ENCODE measurements at regions not wholly inside any gene's neighbourhood (a gene's known extent, or its start where the extent isn't known, plus 50 kb on each side); places are given as distances from the start of the nearest gene placed in this dataset.

DNA sequence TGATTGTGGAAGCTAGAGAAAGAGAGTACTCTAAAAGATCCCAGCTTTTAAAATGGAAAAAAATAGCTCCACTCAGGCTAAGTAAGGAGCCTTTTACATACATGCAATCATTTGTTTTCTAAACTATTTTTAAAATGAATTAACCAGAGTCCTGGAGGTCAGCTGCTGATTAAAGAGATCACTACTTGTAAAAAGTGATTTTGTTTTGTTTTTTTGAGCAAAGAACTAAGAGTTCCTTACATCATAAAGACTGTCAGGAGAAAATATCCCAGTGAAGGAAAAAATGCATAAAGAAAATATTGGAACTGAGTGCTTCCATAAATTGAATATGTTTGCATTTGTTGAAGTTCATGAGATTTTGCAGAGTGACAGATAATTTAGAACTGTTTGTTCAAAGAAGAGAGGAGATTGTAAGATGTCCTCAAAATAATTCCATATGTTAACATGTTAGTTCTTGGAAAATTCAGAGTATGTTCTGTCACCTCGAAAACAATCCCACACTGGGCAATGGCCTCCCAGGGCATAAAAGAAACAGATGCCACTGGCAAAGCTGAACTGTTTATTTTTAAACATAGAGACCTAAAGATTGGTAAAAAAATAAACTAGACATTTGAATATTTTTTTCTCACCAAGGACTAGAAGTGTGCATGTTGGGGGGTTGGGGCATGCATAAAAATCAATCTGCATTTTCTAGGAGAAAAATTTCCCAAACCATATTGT, 264.7 kb downstream of the NPR3 start:
- Histone ChIP-seq H3K4me1 (ENCODE audit: insufficient read depth, low read length) (no peaks in the 10 kb centered on the region), H3K4me2 (ENCODE audit: insufficient read depth, low read length) (no peak overlapping the region), H3K79me2 (ENCODE audit: insufficient read depth, low read length) (no peaks in the 10 kb centered on the region), H3K36me3 (ENCODE audit: insufficient read depth, low read length) (no peaks in the 10 kb centered on the region), H3K9ac (ENCODE audit: low read depth, low read length) (no peak overlapping the region), H2AFZ (ENCODE audit: low read depth, low read length) (no peak overlapping the region), H3K9me3 (ENCODE audit: insufficient read depth, low read length, severe bottlenecking) (no peaks in the 10 kb centered on the region), H3K4me3 (ENCODE audit: low read depth in 1 of 2, low read length in 2 of 2) (no peak overlapping the region), H3K27ac (ENCODE audit: low read length) (no peak overlapping the region), H3K27me3 (ENCODE audit: insufficient read depth, low read length, poor library complexity) (no peaks in the 10 kb centered on the region), H4K20me1 (ENCODE audit: insufficient read depth, low read length) (no peaks in the 10 kb centered on the region)
- TF ChIP-seq EZH2 (IDR thresholded peaks at IDR 0.05; ENCODE audit: borderline replicate concordance, low read depth, low read length, severe bottlenecking) = no peak
- TF ChIP-seq, protein P1, sequence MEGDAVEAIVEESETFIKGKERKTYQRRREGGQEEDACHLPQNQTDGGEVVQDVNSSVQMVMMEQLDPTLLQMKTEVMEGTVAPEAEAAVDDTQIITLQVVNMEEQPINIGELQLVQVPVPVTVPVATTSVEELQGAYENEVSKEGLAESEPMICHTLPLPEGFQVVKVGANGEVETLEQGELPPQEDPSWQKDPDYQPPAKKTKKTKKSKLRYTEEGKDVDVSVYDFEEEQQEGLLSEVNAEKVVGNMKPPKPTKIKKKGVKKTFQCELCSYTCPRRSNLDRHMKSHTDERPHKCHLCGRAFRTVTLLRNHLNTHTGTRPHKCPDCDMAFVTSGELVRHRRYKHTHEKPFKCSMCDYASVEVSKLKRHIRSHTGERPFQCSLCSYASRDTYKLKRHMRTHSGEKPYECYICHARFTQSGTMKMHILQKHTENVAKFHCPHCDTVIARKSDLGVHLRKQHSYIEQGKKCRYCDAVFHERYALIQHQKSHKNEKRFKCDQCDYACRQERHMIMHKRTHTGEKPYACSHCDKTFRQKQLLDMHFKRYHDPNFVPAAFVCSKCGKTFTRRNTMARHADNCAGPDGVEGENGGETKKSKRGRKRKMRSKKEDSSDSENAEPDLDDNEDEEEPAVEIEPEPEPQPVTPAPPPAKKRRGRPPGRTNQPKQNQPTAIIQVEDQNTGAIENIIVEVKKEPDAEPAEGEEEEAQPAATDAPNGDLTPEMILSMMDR (IDR thresholded peaks at IDR 0.05; ENCODE audit: borderline replicate concordance, extremely low read depth, low read length, poor library complexity, severe bottlenecking) = no peak
- DNase-seq (no peak), ATAC-seq (ENCODE audit: insufficient read depth, low read depth) (no peak)

DNA sequence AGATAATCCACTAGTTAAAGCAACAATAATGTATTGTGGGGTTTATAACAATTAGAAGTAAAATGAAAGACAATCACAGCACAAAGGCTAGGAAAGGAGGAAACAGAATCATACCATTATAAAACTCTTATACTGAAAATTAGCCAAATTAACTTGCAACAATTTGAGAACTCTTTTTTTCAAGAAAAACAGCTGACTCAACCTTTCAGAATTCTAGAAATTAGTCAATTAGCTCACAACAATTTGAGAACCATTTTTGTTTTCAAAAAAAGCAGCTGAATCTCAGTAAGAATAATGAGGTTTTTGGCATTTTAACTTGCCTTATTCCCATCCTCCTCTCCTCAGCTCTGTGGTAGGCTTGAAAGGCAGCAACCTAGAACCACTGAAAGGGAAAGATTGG, 269.9 kb downstream of the NPR3 start:
- H3K79me2 ChIP-seq (ENCODE audit: insufficient read depth, low read length) = no peaks in the 10 kb centered on the region
- no peaks in the 10 kb centered on the region for H3K27me3 ChIP-seq (ENCODE audit: insufficient read depth, low read length, poor library complexity)
- H3K9ac ChIP-seq (ENCODE audit: low read depth, low read length) = no peak overlapping the region
- no peak overlapping the region for H3K4me2 ChIP-seq (ENCODE audit: insufficient read depth, low read length)
- no peak overlapping the region for H3K27ac ChIP-seq (ENCODE audit: low read length)
- TF ChIP-seq, protein P1 (IDR thresholded peaks at IDR 0.05; ENCODE audit: borderline replicate concordance, extremely low read depth, low read length, poor library complexity, severe bottlenecking) = no peak
- TF ChIP-seq EZH2 (IDR thresholded peaks at IDR 0.05; ENCODE audit: borderline replicate concordance, low read depth, low read length, severe bottlenecking) = no peak
- ATAC-seq (ENCODE audit: insufficient read depth, low read depth) = no peak
- H4K20me1 ChIP-seq (ENCODE audit: insufficient read depth, low read length) = no peaks in the 10 kb centered on the region
- no peaks in the 10 kb centered on the region for H3K9me3 ChIP-seq (ENCODE audit: insufficient read depth, low read length, severe bottlenecking)
- no peak for DNase-seq
- no peak overlapping the region for H3K4me3 ChIP-seq (ENCODE audit: low read depth in 1 of 2, low read length in 2 of 2)
- no peak overlapping the region for H2AFZ ChIP-seq (ENCODE audit: low read depth, low read length)
- H3K4me1 ChIP-seq (ENCODE audit: insufficient read depth, low read length) = no peaks in the 10 kb centered on the region
- no peaks in the 10 kb centered on the region for H3K36me3 ChIP-seq (ENCODE audit: insufficient read depth, low read length)

DNA sequence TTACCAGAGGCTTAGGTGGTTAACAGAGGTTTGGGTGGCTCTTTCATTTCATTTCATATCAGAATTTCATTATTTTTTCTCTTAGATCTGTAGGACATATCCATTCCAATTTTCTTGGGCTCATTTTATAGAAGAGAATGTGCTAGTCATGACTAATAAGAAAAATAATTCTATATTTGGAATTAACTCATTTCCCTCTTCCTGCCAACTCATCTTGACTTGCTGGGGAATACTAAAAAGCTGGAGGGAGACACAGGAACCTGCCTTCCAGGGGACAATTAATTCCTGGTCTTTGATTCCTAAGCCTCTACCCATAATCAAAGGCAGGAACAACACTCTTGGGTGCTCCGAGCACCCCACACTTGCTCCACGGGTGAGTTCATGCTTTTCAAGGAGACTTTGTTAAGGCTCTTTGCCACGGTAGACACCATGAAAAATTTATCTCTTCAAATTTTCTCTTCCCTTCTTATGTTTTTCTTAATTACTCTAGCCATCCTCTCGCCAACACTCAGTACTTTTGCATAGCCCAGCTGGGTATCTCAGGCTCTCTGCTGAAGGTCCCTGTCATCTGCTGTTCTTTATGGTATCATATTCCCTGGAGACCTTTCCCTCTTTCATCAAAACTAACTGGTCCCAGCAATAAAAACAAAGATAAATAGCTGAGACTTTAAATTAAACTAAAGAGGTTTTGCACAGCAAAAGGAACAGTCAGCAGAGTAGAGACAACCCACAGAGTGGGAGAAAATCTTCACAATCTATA, 273.9 kb downstream of the NPR3 start:
- no peak for TF ChIP-seq EZH2 (IDR thresholded peaks at IDR 0.05; ENCODE audit: borderline replicate concordance, low read depth, low read length, severe bottlenecking)
- TF ChIP-seq, protein P1 (IDR thresholded peaks at IDR 0.05; ENCODE audit: borderline replicate concordance, extremely low read depth, low read length, poor library complexity, severe bottlenecking) = no peak
- H3K9ac ChIP-seq (ENCODE audit: low read depth, low read length) = no peak overlapping the region
- H3K9me3 ChIP-seq (ENCODE audit: insufficient read depth, low read length, severe bottlenecking) = no peaks in the 10 kb centered on the region
- H3K79me2 ChIP-seq (ENCODE audit: insufficient read depth, low read length) = no peaks in the 10 kb centered on the region
- no peaks in the 10 kb centered on the region for H3K27me3 ChIP-seq (ENCODE audit: insufficient read depth, low read length, poor library complexity)
- no peak overlapping the region for H2AFZ ChIP-seq (ENCODE audit: low read depth, low read length)
- H3K4me2 ChIP-seq (ENCODE audit: insufficient read depth, low read length) = no peak overlapping the region
- no peaks in the 10 kb centered on the region for H3K36me3 ChIP-seq (ENCODE audit: insufficient read depth, low read length)
- no peaks in the 10 kb centered on the region for H4K20me1 ChIP-seq (ENCODE audit: insufficient read depth, low read length)
- DNase-seq (no peak), ATAC-seq (ENCODE audit: insufficient read depth, low read depth) (no peak)
- no peaks in the 10 kb centered on the region for H3K4me1 ChIP-seq (ENCODE audit: insufficient read depth, low read length)
- no peak overlapping the region for H3K4me3 ChIP-seq (ENCODE audit: low read depth in 1 of 2, low read length in 2 of 2)
- H3K27ac ChIP-seq (ENCODE audit: low read length) = no peak overlapping the region
